ENCODE measurements at regions not wholly inside any gene's neighbourhood (a gene's known extent, or its start where the extent isn't known, plus 50 kb on each side); places are given as distances from the start of the nearest gene placed in this dataset.

GRCh38 chr11:27287205-27287604 is 75.8 kb downstream of the CCDC34 start:
- DNase-seq (ENCODE audit: low spot score) = no peak

- DNase-seq (ENCODE audit: low spot score) = no peak
Observed at GRCh38 chr11:27285761-27286160, 77.3 kb downstream of the CCDC34 start.

GRCh38 chr11:27282806-27283205 is 80.2 kb downstream of the CCDC34 start:
- DNase-seq (ENCODE audit: low spot score) = no peak

- peak; percentile 45 for DNase-seq (ENCODE audit: low spot score)
Observed at GRCh38 chr11:27281740-27282590, 81.0 kb downstream of the CCDC34 start.

- no peak for DNase-seq (ENCODE audit: low spot score)
Observed at GRCh38 chr11:27281276-27281675, 81.7 kb downstream of the CCDC34 start.

GRCh38 chr11:27280140-27280539 is 82.9 kb downstream of the CCDC34 start:
- DNase-seq (ENCODE audit: low spot score) = no peak

- no peak for DNase-seq (ENCODE audit: low spot score)
Observed at GRCh38 chr11:27279460-27279859, 83.6 kb downstream of the CCDC34 start.

GRCh38 chr11:27277843-27278242 is 85.2 kb downstream of the CCDC34 start:
- no peak for DNase-seq (ENCODE audit: low spot score)

- no peak for DNase-seq (ENCODE audit: low spot score)
Observed at GRCh38 chr11:27276141-27276540, 86.9 kb downstream of the CCDC34 start.

GRCh38 chr11:27274854-27275395 is 88.1 kb downstream of the CCDC34 start:
- DNase-seq (ENCODE audit: low spot score) = no peak

- DNase-seq (ENCODE audit: low spot score) = no peak
Observed at GRCh38 chr11:27266125-27266524, 96.9 kb downstream of the CCDC34 start.

- DNase-seq (ENCODE audit: low spot score) = no peak
Observed at GRCh38 chr11:27263986-27264385, 99.0 kb downstream of the CCDC34 start.

GRCh38 chr11:27263046-27263445 is 100.0 kb downstream of the CCDC34 start:
- no peak for DNase-seq (ENCODE audit: low spot score)

GRCh38 chr11:27255447-27255828 is 107.6 kb downstream of the CCDC34 start:
- DNase-seq (ENCODE audit: low spot score) = no peak

- DNase-seq (ENCODE audit: low spot score) = no peak
Observed at GRCh38 chr11:27254744-27255446, 108.1 kb downstream of the CCDC34 start.

GRCh38 chr11:27253224-27253623 is 109.8 kb downstream of the CCDC34 start:
- DNase-seq (ENCODE audit: low spot score) = no peak

- DNase-seq (ENCODE audit: low spot score) = no peak
Observed at GRCh38 chr11:27250867-27251665, 111.9 kb downstream of the CCDC34 start.

GRCh38 chr11:27248576-27249509 is 114.2 kb downstream of the CCDC34 start:
- DNase-seq (ENCODE audit: low spot score) = no peak

GRCh38 chr11:27247660-27248059 is 115.4 kb downstream of the CCDC34 start:
- no peak for DNase-seq (ENCODE audit: low spot score)

GRCh38 chr11:27246925-27247324 is 116.1 kb downstream of the CCDC34 start:
- no peak for DNase-seq (ENCODE audit: low spot score)

GRCh38 chr11:27244900-27245299 is 118.1 kb downstream of the CCDC34 start:
- no peak for DNase-seq (ENCODE audit: low spot score)
